HG02938 (cell line): ENCODE measurements at regions not wholly inside any gene's neighbourhood (a gene's known extent, or its start where the extent isn't known, plus 50 kb on each side); places are given as distances from the start of the nearest gene placed in this dataset.
"Not testable (repeated sequence)": the region's sequence is repeated elsewhere in the genome, so short reads cannot be mapped to it uniquely, and the experiment has no call there.

ENCODE experiments used
- ATAC-seq: cut with Tn5 transposase; IDR thresholded peaks from one replicate; pipeline ENCODE4 v1.9.1; 2021; ENCODE audit warnings: mild to moderate bottlenecking, moderate library complexity; ENCODE audit not compliant: unreplicated experiment

DNA sequence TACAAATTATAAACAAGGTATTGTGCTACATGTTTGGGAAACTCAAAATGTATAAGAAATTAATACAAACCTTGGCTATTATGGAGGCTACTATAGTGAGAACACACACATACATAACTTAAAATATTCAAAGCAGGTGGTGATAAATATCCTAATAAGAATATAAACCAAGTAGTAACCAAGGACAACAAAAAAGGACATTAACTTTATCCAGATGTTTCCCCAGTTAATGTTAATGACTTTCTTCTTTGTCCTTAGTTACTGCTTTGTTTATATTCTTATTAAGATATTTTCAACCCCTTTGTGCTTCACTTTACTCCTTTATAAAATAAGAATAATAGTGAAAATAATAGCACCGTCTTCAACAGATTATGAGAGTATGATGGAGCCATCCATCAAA, 241.6 kb downstream of the CALCRL start:
- ATAC-seq: no peak

DNA sequence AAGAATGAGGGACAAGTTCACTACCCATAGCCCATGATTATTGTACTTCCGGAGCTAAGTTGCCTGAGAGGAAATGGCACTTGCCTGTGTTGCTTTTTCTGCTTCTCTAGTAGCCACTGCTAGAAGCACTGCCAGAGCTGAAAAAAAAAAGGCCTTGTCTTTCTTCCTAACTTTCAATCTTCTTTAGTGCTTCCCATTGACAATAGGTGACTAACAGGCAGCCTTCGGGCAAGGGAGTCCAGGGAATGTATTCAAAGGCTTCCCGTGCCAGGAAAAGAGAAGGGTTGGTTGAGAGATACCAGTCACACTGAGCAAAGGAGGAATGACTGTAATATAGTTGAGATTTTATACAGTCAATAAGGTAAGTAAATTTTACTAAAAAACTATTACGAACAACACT, 242.0 kb downstream of the CALCRL start:
- ATAC-seq: no peak

DNA sequence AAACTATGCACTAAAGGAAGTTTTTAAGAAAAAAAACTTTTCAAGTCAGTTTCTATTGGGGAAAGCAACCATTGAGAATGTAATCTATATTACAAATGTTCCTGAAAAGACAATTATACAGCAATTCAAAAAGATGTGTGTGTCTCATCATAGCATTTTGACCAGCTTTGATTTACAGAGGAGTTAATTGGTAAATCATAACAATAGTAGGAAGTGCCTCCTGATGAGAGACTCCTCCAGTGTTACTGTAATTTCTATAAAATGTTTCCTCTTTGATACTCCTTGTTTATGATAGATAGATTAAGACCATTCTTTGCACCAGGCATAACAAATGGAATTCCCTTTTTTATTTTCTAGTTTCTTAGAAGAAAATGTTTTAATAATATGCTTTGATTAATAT, 249.9 kb downstream of the CALCRL start:
- no peak for ATAC-seq

DNA sequence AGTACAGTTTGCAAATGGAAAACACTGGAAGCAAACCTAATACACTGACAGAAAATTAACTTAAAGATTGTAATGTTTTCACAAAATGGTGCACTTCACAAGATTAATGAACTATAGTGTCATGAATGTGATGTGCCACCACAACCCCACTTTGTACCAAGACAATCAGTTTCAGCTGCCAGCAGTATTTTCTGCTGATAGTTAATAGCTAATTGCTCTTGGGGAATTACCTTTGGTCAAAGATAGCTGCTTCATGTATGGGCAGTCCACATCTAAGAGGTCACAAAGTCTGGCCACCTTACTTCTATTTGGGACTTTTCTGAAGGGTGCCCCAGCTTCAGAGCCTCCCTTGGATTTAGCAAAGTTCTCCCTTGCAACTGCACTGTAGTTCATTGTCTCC, 254.0 kb downstream of the CALCRL start:
- peak; percentile 92 for ATAC-seq

DNA sequence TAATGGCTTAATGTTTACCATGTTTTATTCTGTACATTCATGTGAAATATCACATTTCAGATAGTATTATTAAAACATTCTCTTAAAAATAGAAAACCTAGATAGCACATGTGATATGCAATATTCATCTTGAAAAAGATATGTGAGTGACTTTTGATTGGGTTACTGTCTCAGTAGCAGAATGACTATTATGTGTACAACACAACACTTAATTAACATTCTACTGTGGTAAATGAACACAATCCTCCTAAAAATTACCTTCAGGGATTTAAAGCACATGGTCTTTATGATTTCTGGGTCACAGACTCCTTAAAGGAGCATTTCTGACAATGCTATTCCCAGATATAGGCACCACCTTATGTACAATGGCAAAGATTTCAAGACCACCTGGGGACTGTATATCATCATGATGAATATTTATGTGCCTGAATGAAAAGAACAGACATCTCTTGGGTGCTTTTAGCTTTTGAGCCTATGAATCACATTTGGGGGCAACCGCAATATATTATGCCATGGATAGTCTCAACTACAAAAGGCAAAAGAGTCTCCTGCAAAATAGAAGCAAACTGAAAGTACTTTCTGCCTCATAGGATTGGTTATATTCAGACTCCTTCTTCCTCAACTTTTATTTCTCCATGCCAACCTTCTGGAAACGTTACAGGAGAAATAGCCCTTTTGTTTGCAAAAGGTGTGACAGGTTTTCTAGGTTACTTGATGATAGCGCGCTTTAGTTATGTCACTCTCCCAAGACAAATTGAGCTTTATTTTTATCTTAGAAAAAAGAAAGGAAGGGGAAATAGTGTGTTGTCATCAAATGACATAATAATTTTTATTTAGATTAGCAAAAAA, 259.0 kb downstream of the CALCRL start:
- ATAC-seq: no peak

DNA sequence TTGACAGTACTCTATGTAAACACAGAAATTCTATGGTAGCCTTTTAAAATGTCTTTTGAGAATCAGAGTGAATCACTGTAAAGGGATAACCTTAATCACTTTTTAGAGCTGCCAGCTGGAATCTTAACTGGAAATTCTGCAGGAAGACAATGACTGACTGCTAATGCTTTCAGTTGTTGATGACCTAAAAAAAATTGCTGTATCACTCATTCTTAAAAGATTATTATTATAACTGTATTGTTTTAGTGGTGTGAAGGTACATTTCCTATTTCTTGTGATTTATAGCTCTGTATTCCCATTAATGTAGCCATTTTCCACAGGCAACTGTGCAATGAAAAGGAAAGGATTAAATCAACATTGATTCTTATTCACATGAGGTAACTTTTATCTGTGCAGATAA, 260.5 kb downstream of the CALCRL start:
- no peak for ATAC-seq

DNA sequence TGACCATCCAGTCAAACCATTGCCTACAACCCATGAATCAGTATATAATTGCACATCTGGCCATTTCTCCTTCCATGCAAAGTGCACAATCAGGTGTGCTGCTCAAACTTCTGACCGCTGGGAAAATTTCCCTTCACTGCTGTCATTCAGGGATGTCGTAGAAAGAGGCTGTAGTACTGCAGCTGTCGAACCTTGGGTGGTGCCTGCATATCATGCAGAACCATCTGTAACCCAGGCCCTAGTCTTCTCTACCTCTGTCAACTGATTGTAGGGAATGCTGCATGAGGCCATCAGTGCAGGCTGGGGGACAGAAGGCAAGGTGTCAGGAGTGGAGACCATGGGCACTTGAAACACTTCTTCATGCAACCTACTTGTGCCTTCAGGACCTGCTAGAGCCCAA, 267.5 kb downstream of the CALCRL start:
- ATAC-seq: no peak

DNA sequence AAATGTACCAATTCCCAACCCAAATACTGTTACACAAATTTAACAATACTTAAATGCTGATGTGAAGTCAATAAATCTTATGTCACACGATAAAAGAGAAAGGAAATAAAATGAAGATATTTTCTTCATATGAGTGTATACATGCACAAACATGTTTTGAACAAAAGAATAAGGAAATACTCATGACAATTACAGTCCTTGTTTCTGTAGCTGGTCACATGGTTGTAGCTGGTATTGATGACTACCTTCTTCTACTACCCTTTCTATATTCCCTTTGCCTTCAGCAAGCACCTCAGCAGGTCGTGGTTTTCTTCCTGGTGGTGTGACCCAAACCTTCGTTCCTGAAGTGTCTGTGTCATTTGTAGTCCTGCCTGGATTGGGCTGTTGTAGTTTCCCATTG, 269.2 kb downstream of the CALCRL start:
- not testable (repeated sequence) for ATAC-seq

DNA sequence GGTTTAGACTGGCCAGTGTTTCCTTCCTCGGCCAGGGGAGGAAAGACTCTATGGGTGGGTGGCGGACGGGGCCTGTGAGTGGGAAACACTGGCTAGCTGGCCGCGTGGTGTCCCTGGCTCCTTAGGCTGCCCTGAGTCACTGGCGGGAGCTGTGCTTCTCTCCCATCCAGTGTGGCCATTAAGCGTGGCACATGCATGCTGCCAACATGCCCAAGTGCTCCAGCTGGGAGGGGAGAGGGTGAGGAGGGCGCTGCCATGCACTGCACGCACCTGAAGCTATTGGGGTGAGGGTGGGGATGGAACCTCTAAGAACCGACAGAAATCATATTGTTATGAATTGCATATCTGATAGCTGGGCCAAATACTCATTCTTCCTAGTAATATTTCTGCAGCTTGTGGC, 270.8 kb downstream of the CALCRL start:
- no peak for ATAC-seq

DNA sequence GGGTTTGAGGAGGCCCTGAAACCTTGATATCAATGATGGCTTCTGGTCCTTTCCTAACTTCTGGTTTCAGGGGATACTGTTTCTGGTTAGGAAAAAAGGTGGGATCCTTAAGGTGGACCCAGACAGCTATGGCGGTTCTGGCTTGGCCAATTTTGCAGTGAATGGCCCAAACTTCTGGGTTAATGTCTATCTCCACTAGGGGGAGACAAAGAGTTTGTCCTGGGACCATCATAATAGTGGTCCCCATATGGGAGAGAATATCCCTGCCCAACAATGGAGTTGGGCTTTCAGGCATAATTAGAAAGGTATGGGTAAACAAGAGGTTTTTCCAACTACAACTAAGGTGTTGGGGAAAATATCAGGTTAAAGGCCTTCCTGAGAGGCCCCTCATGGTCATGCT, 273.5 kb downstream of the CALCRL start:
- ATAC-seq: no peak

DNA sequence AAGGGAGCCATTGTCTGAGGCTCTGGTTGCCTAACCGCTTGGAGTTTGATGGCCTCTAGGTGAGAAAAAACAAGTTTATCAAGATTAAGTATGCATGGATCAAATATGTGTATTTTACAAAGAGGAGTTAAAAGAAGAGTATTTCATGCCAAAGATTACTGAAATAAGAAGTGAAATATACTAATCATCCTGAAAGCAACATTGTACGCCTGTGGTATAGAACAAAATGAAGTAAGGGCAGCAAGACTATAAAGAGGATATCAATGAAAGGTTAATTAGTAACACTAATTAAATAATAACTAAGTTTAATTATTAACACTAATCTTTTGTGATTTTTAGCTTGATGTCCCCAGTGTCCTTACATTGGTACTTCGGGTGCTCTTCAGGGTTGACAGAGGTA, 276.7 kb downstream of the CALCRL start:
- peak; percentile 42 for ATAC-seq

DNA sequence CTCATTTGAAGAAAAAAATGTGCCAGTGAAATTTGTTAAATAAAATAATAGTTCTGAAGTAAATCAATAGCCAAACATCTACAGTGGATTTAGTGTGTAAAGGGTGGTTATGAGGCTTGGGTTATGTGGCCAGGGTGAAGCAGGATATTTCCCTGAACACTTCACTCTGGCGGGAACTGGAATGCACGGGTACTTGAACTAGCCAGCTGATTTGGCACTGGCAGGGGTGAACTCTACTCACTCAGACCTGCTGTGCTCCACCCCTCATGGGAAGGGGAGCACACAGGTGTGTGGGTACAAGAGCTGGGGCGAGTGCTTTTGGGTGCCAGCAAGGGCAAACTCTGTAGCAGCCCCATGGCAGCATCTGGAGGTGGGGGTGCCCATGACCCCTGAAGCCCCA, 278.2 kb downstream of the CALCRL start:
- no peak for ATAC-seq

DNA sequence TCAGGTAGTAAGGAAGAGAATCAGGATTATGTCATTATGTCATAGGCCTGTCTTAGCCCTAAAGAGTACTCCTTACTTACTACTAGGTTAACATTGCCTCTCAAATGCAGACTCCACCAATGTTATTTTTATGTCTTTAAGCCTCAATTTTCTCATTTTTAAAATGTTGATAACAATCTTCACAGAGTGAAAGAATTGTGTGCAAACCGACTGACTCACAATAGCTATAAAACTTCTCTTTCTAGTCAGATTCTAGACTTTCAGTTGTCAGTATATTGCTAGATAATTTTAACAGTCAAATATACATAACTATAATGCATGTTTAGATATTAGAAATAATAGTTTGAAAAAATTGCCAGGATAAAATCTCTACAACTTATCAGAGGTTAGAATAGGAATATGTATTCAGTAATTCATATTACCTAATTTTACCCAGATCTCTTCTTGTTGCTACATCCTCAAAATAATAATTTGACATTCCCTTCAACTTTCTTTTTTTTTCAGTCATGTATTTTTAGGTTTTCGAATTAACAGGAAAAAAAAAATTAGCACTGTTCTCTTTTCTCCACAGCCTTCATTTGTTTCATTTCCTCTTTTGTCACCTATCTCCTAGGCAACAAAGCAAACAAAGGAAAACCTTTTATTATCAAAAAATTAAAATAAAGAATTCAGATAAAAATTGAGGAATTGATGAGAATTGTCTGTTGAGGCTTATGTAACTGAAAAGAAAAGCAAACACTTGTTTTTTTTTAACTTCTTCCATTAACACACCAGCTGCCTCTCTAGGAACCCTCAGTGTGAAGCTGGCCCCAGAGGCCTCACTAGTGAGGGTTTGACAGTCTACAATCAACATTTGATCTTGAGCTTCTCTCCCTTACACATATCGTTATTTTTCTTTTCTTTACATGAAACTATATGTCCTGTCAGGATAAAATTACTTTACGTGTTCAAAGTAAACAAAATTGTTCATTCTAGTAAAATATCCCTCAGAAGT, 279.0 kb downstream of the CALCRL start:
- ATAC-seq: peak; percentile 68

DNA sequence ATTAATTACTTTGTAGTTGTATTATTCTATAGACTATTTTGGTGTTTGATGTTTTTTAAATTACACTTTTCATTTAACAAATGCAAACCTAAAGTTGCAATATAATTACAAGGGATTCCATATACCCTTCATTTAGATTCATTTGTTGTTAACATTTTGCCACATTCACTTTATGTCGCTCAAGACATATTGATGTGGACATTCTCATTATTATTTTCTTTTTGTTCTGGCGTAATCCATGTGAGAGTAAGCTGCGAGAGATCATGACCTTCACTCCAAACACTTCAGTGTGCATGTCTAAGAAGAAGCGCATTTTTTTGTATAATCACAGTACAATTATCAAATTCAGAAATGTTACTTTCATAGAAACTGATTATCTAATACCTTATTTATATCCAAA, 280.6 kb downstream of the CALCRL start:
- ATAC-seq: no peak

DNA sequence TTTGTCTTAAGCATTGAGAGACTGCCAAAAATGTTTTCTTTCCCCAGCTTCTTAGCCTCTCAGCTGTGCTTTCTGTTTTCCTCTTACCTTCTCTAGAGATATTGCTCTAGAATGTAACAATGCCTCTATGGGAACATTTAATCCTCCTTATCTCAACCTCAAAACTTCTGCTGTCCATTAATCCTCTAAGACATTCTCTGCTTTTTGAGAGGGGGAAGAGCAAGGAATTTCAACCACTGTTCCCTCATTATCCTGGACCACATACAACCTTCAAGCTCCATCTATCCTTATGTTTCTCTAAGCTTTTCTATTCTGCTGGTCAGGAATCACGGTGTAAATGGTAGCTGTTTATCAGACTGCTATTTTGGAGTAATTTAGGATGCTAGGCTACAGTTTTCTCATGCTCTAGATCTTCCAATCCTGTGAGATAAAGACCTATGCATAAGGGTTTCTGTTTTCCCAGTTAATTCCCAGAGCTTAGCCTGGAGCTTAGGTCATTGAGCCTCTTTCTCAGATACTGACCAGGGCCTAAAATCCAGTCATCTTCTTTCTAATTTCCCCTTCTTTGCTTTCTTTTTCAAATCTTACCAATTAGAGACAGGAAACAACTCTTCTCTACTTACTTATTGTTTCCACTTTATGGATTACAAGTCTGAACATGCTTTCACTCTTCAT, 282.0 kb downstream of the CALCRL start:
- no peak for ATAC-seq

DNA sequence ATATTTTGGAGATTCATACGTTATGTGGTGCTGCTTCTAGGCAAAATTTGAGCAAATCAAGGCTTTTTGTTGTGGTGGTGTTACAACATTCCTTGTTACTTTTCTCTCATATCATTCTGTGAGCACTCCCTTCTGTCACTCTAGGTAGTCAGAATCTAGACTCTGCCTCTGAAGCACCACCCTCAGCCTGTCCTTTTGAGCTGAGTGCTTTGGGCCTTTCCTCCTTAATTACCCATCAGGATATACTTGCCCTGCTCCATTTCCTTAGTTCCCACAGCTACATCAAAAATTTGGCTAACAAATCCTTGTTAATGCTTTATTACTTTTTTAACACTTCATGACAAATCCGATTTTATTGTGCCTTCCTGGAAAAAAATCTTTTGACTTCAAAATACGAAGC, 289.6 kb downstream of the CALCRL start:
- ATAC-seq: no peak

DNA sequence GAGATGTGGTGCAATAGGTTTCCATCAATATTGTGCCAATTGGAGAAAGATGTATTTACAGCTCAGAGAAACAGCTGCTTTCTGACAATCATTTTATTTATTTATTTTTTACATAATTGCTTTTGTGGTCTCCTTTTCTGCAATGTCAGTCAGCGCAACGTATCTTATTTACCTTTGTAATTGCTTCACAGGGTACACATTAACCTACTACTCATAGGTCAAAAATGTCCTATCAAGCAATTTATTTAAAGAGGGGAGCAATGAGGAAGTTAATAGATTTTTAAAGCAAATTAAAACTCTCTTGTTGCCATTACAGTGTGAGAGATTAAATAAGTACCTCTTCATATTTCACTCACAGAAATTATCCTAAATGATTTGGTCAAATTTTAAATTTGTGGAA, 291.0 kb downstream of the CALCRL start:
- no peak for ATAC-seq

DNA sequence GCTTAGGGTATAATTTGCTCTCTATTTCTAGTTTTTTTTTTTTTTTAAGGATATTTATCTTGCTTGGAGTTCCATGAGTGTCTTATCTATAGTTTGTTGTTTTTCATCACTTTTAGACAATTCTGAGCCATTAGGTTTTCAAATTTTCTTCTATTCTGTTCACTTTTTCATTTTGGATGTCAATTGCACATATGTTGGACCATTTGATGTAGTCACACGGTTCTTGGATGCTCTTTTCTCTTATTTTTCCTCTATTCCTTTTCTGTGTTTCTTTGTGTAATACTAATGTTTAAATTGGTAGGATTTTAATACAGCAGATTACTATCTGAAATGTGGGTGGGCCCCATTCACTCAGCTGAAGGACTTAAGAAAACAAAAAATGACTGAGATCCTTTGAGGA, 292.6 kb downstream of the CALCRL start:
- ATAC-seq: no peak

DNA sequence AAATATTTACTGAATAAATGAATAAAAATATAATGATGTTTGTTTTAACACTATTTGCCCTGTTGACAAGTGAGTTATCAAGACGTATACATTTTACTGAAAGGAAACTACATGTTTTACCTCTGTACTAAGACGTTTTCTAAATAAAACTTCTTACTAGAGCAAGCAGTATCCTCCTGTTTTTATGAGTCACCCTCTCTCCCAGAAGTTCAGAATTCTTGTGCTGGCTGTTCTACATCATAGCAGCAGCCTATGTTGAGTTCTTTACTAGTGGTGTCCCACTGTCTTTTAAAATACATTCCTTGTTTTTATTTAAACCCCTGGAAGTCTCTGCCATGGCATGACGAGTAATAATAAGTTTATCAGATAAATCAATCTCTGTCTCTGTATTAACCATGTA, 297.4 kb downstream of the CALCRL start:
- ATAC-seq: no peak

DNA sequence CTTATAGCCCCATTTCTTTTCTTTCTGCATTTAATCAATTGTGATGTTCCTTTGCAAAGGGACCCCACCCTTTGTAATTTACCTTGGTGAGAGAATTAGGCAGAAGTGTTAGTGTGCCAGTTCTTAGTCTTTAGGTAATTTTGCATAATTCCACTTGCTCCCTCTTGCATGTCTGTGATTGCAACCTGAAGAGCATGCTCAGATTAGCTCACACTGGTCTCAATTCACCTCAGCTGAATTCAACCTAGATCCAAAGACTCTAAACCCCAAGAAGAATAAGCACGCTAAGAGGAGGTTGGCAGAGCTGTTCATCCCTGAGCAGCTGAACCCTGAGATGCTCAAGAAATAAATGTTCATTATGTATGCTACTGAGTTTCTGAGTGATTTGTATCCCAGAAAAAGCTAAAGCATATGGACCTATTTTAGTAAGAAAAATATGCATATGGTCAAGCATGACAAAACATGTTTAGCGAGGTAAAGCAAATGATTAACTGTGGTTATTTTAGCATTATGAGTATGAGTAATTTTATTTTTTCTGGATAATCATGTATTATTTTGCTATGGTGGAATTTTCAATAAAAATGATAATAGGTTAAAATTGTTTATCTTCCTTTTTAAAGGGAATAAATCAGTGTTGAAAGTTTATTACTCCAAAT, 299.2 kb upstream of the ZSWIM2 start:
- ATAC-seq: peak; percentile 67

DNA sequence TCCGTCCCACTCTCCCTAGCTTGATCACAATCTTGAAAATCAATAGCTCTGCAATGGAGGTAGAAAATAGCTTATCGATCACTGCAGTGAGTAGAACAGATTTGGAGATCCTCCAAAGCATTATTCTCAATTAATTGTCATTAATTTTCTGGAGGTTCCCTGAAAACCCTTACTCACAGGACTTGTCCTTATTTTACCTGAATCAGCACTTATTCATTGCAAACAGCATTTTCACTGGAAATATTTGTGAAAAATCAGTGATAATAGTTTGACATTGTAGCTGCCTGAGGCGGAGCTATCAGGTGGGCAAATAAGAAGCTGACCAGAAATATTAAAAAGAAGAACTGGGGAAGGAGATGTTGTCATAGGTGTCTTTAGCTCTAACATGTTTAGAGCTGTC, 294.6 kb upstream of the ZSWIM2 start:
- no peak for ATAC-seq
